ENCODE measurements at regions not wholly inside any gene's neighbourhood (a gene's known extent, or its start where the extent isn't known, plus 50 kb on each side); places are given as distances from the start of the nearest gene placed in this dataset.

- no peak for TF ChIP-seq CTCF (IDR thresholded peaks at IDR 0.05)
- no peak for TF ChIP-seq POLR2A (IDR thresholded peaks at IDR 0.05)
These were observed 286.5 kb upstream of the SEMA6A start for GRCh38 chr5:116861097-116861496.

All from thyroid gland (tissue), 4 donors.